Pons (tissue), 1 donor: ENCODE measurements at regions not wholly inside any gene's neighbourhood (a gene's known extent, or its start where the extent isn't known, plus 50 kb on each side); places are given as distances from the start of the nearest gene placed in this dataset.

Experiments used
- DNase-seq: peaks from one replicate; pipeline ENCODE4 v3.0.0-alpha.2; 2016; ENCODE audit warnings: low spot score

GRCh38 chr12:75725521-75726111 is 214.2 kb upstream of the KRR1 start:
- peak; percentile 23 for DNase-seq

GRCh38 chr12:75724928-75725312 is 213.5 kb upstream of the KRR1 start:
- peak; percentile 38 for DNase-seq

- no peak for DNase-seq
Observed at GRCh38 chr12:75724307-75724927, 213.0 kb upstream of the KRR1 start.

GRCh38 chr12:75722714-75723200 is 211.3 kb upstream of the KRR1 start:
- peak; percentile 97 for DNase-seq

GRCh38 chr12:75721796-75722195 is 210.4 kb upstream of the KRR1 start:
- peak; percentile 17 for DNase-seq

GRCh38 chr12:75720812-75721641 is 209.6 kb upstream of the KRR1 start:
- DNase-seq = peak; percentile 78

GRCh38 chr12:75717902-75718301 is 206.5 kb upstream of the KRR1 start:
- DNase-seq = no peak

GRCh38 chr12:75716291-75717025 is 205.0 kb upstream of the KRR1 start:
- no peak for DNase-seq

- no peak for DNase-seq
Observed at GRCh38 chr12:75715682-75716081, 204.3 kb upstream of the KRR1 start.

GRCh38 chr12:75715323-75715644 is 203.9 kb upstream of the KRR1 start:
- no peak for DNase-seq

GRCh38 chr12:75714462-75715322 is 203.3 kb upstream of the KRR1 start:
- no peak for DNase-seq

- DNase-seq = no peak
Observed at GRCh38 chr12:75713434-75713833, 202.0 kb upstream of the KRR1 start.

- DNase-seq = no peak
Observed at GRCh38 chr12:75712223-75712622, 200.8 kb upstream of the KRR1 start.

- no peak for DNase-seq
Observed at GRCh38 chr12:75711271-75711670, 199.9 kb upstream of the KRR1 start.

GRCh38 chr12:75710361-75711069 is 199.1 kb upstream of the KRR1 start:
- DNase-seq = no peak

GRCh38 chr12:75709503-75709902 is 198.1 kb upstream of the KRR1 start:
- DNase-seq = no peak

GRCh38 chr12:75708802-75709201 is 197.4 kb upstream of the KRR1 start:
- DNase-seq = no peak

GRCh38 chr12:75707983-75708382 is 196.6 kb upstream of the KRR1 start:
- DNase-seq = no peak

- DNase-seq = no peak
Observed at GRCh38 chr12:75706786-75707605, 195.6 kb upstream of the KRR1 start.
